IMR-90 (cell line): ENCODE measurements at regions not wholly inside any gene's neighbourhood (a gene's known extent, or its start where the extent isn't known, plus 50 kb on each side); places are given as distances from the start of the nearest gene placed in this dataset.

Experiments
- BHLHE40 ChIP-seq: fragments of 150-350 bp; IDR thresholded peaks from 2 replicates; pipeline ENCODE4 v1.6.1; 2016; ENCODE audit warnings: mild to moderate bottlenecking, low read depth, low read length
- POLR2A ChIP-seq: IDR thresholded peaks from 2 replicates; pipeline ENCODE4 v1.6.1; 2012; ENCODE audit warnings: mild to moderate bottlenecking, low read depth, low read length
- RAD21 ChIP-seq: IDR thresholded peaks from 2 replicates; pipeline ENCODE4 v1.6.1; 2012; ENCODE audit warnings: low read length, improper control_type of control experiment
- RFX5 ChIP-seq: IDR thresholded peaks from 2 replicates; pipeline ENCODE4 v1.8.0; 2012; ENCODE audit warnings: low read depth, mild to moderate bottlenecking, low read length, moderate library complexity
- TF ChIP-seq, protein P1 (sequence below): conservative IDR thresholded peaks from 2 replicates; pipeline ENCODE4 v1.5.1; 2012; ENCODE audit warnings: mild to moderate bottlenecking, low read depth, low read length, improper control_type of control experiment

DNA sequence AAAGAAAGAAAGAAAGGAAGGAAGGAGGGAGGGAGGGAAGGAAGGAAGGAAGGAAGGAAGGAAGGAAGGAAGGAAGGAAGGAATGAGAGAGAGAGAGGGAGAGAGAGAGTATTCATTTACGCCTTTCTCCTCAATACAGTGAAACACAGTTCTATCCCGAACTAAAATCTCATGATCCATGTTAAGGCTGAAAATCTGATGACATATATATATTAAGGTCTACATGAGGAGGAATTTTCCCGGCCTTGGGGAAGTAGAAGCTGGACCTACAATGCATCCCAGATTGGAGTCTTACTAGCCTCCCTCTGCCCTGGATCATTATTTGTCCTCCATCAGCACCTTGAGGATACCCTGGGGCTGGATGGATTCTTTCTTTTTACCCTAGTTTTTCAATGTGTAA lies 95.1 kb upstream of the DAPK1 start:
- no peak for TF ChIP-seq POLR2A
- TF ChIP-seq, protein P1, sequence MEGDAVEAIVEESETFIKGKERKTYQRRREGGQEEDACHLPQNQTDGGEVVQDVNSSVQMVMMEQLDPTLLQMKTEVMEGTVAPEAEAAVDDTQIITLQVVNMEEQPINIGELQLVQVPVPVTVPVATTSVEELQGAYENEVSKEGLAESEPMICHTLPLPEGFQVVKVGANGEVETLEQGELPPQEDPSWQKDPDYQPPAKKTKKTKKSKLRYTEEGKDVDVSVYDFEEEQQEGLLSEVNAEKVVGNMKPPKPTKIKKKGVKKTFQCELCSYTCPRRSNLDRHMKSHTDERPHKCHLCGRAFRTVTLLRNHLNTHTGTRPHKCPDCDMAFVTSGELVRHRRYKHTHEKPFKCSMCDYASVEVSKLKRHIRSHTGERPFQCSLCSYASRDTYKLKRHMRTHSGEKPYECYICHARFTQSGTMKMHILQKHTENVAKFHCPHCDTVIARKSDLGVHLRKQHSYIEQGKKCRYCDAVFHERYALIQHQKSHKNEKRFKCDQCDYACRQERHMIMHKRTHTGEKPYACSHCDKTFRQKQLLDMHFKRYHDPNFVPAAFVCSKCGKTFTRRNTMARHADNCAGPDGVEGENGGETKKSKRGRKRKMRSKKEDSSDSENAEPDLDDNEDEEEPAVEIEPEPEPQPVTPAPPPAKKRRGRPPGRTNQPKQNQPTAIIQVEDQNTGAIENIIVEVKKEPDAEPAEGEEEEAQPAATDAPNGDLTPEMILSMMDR = no peak
- TF ChIP-seq RAD21 = no peak
- TF ChIP-seq RFX5 = no peak
- TF ChIP-seq BHLHE40 = no peak
